CD8-positive, alpha-beta memory T cell (primary cell): ENCODE measurements at regions not wholly inside any gene's neighbourhood (a gene's known extent, or its start where the extent isn't known, plus 50 kb on each side); places are given as distances from the start of the nearest gene placed in this dataset.
"Not testable (repeated sequence)": the region's sequence is repeated elsewhere in the genome, so short reads cannot be mapped to it uniquely, and the experiment has no call there.

Source experiments
- CTCF ChIA-PET: fragments of 350-600 bp; sonication (Branson Sonifier 250); formaldehyde crosslinking; loops from one replicate; lab custom pipeline; 2021; ENCODE audit warnings: antibody characterized with exemption; lab: Charles Lee
- POLR2A ChIA-PET: fragments of 350-600 bp; sonication (Branson Sonifier 250); formaldehyde crosslinking; loops from one replicate; lab custom pipeline; 2021; ENCODE audit warnings: antibody characterized with exemption; lab: Charles Lee
- DNase-seq, 5 donors: peaks; one replicate each; pipeline versions ENCODE4 v3.0.0 to v3.0.0-alpha.2; 2020 to 2022; ENCODE audit warnings: mixed read lengths in 1 of 5
- H3K27ac ChIP-seq: one replicate; pipeline ENCODE4 v1.7.0; 2013; ENCODE audit warnings: low read depth, mild to moderate bottlenecking, low read length, moderate library complexity
- H3K27me3 ChIP-seq: 2 replicates; pipeline ENCODE4 v1.7.0; 2013; ENCODE audit warnings: low read length, mild to moderate bottlenecking; ENCODE audit not compliant: insufficient read depth, poor library complexity, severe bottlenecking
- H3K36me3 ChIP-seq: 2 replicates; pipeline ENCODE4 v1.7.0; 2013; ENCODE audit warnings: mild to moderate bottlenecking, low read length, moderate library complexity; ENCODE audit not compliant: insufficient read depth
- H3K4me1 ChIP-seq: 2 replicates; pipeline ENCODE4 v1.7.0; 2013; ENCODE audit warnings: mild to moderate bottlenecking, low read length, moderate library complexity; ENCODE audit not compliant: insufficient read depth
- H3K4me3 ChIP-seq: 2 replicates; pipeline ENCODE4 v1.7.0; 2013; ENCODE audit warnings: mild to moderate bottlenecking, low read length
- H3K9me3 ChIP-seq: 2 replicates; pipeline ENCODE4 v1.7.0; 2013; ENCODE audit warnings: mild to moderate bottlenecking, low read length
- H3K27ac Mint-ChIP-seq, 8 donors: one replicate each; pipeline ENCODE4 v1.8.0; 2020 to 2021; ENCODE audit warnings: mixed read lengths in 8 of 8, mild to moderate bottlenecking in 6 of 8, inconsistent platforms in 3 of 8, moderate library complexity in 3 of 8
- H3K27me3 Mint-ChIP-seq, 2 donors: one replicate each; pipeline ENCODE4 v1.8.0; 2020 to 2021; ENCODE audit warnings: mixed read lengths in 2 of 2, mild to moderate bottlenecking in 1 of 2, moderate library complexity in 1 of 2
- H3K36me3 Mint-ChIP-seq, 3 donors: one replicate each; pipeline ENCODE4 v1.8.0; 2020 to 2021; ENCODE audit warnings: mixed read lengths in 3 of 3, inconsistent platforms in 1 of 3, mild to moderate bottlenecking in 1 of 3
- H3K4me1 Mint-ChIP-seq, 3 donors: one replicate each; pipeline ENCODE4 v1.8.0; 2020 to 2021; ENCODE audit warnings: mixed read lengths in 3 of 3, inconsistent platforms in 1 of 3, mild to moderate bottlenecking in 1 of 3
- H3K4me3 Mint-ChIP-seq, 7 donors: one replicate each; pipeline ENCODE4 v1.8.0; 2020 to 2021; ENCODE audit warnings: mixed read lengths in 7 of 7, mild to moderate bottlenecking in 6 of 7, moderate library complexity in 4 of 7, inconsistent platforms in 2 of 7
- H3K9me3 Mint-ChIP-seq, 5 donors: one replicate each; pipeline ENCODE4 v1.8.0; 2020 to 2022; ENCODE audit warnings: mixed read lengths in 5 of 5, mild to moderate bottlenecking in 3 of 5, moderate library complexity in 2 of 5, inconsistent platforms in 1 of 5

GRCh38 chr4:84260495-84260894 is 238.6 kb downstream of the NKX6-1 start:
- no peaks in the 10 kb centered on the region for H3K36me3 ChIP-seq
- H3K27ac ChIP-seq = no peak overlapping the region
- Mint-ChIP-seq H3K4me1 (no peaks in the 10 kb centered on the region), H3K9me3 (peaks cover 23 to 35% (median 28%) of the 10 kb centered on the region in 5 donors), H3K36me3 (peaks cover 0 to 2% (median 0%) of the 10 kb centered on the region in 3 donors), H3K4me3 (no peak overlapping the region), H3K27ac (no peak overlapping the region), H3K27me3 (no peaks in the 10 kb centered on the region)
- H3K4me1 ChIP-seq = no peaks in the 10 kb centered on the region
- ChIA-PET POLR2A (no interaction called here), CTCF (no interaction called here)
- DNase-seq = no peak
- no peaks in the 10 kb centered on the region for H3K9me3 ChIP-seq
- H3K27me3 ChIP-seq = no peaks in the 10 kb centered on the region
- H3K4me3 ChIP-seq = no peak overlapping the region

- POLR2A ChIA-PET = no interaction called here
- Mint-ChIP-seq H3K4me1 (no peaks in the 10 kb centered on the region), H3K27me3 (no peaks in the 10 kb centered on the region), H3K36me3 (peaks cover 0 to 2% (median 0%) of the 10 kb centered on the region in 3 donors), H3K27ac (no peak overlapping the region), H3K4me3 (no peak overlapping the region), H3K9me3 (peaks cover 20 to 30% (median 23%) of the 10 kb centered on the region in 5 donors)
- H3K4me1 ChIP-seq = no peaks in the 10 kb centered on the region
- no peak for DNase-seq
- H3K36me3 ChIP-seq = no peaks in the 10 kb centered on the region
- H3K27me3 ChIP-seq = no peaks in the 10 kb centered on the region
- no peaks in the 10 kb centered on the region for H3K9me3 ChIP-seq
- no peak overlapping the region for H3K4me3 ChIP-seq
- CTCF ChIA-PET = no interaction called here
- no peak overlapping the region for H3K27ac ChIP-seq
These were observed 239.9 kb downstream of the NKX6-1 start for GRCh38 chr4:84258905-84259830.

GRCh38 chr4:84254537-84254936 is 244.6 kb downstream of the NKX6-1 start:
- ChIA-PET POLR2A (no interaction called here), CTCF (no interaction called here)
- Mint-ChIP-seq H3K9me3 (peaks cover 3 to 14% (median 6%) of the 10 kb centered on the region in 5 donors), H3K27me3 (no peaks in the 10 kb centered on the region), H3K36me3 (no peaks in the 10 kb centered on the region), H3K27ac (no peak overlapping the region), H3K4me1 (no peaks in the 10 kb centered on the region), H3K4me3 (no peak overlapping the region)
- Histone ChIP-seq H3K27ac (no peak overlapping the region), H3K36me3 (no peaks in the 10 kb centered on the region), H3K27me3 (no peaks in the 10 kb centered on the region), H3K4me3 (no peak overlapping the region), H3K9me3 (no peaks in the 10 kb centered on the region), H3K4me1 (no peaks in the 10 kb centered on the region)
- no peak for DNase-seq

GRCh38 chr4:84249521-84249920 is 249.6 kb downstream of the NKX6-1 start:
- H3K9me3 Mint-ChIP-seq = peaks cover 0 to 6% (median 4%) of the 10 kb centered on the region in 5 donors
- CTCF ChIA-PET = no interaction called here
- H3K4me3 ChIP-seq = no peak overlapping the region
- H3K4me1 ChIP-seq = no peaks in the 10 kb centered on the region
- no peak for DNase-seq
- no peaks in the 10 kb centered on the region for H3K9me3 ChIP-seq
- no peak overlapping the region for H3K27ac ChIP-seq
- no peaks in the 10 kb centered on the region for H3K27me3 ChIP-seq
- H3K4me1 Mint-ChIP-seq = no peaks in the 10 kb centered on the region
- no peak overlapping the region for H3K27ac Mint-ChIP-seq
- POLR2A ChIA-PET = no interaction called here
- no peaks in the 10 kb centered on the region for H3K36me3 Mint-ChIP-seq
- no peak overlapping the region for H3K4me3 Mint-ChIP-seq
- no peaks in the 10 kb centered on the region for H3K27me3 Mint-ChIP-seq
- no peaks in the 10 kb centered on the region for H3K36me3 ChIP-seq

- CTCF ChIA-PET, H3K27ac ChIP-seq, H3K9me3 ChIP-seq, H3K27me3 Mint-ChIP-seq, H3K4me3 Mint-ChIP-seq, DNase-seq, H3K27me3 ChIP-seq, H3K36me3 ChIP-seq, H3K4me3 ChIP-seq, H3K4me1 Mint-ChIP-seq, POLR2A ChIA-PET, H3K4me1 ChIP-seq, H3K27ac Mint-ChIP-seq, H3K36me3 Mint-ChIP-seq: not testable (repeated sequence)
- H3K9me3 Mint-ChIP-seq = peaks cover 2 to 12% (median 4%) of the 10 kb centered on the region in 5 donors
These were observed 254.1 kb downstream of the NKX6-1 start for GRCh38 chr4:84245042-84245441.

GRCh38 chr4:84244346-84244801 is 254.7 kb downstream of the NKX6-1 start:
- H3K9me3 Mint-ChIP-seq = peaks cover 2 to 16% (median 4%) of the 10 kb centered on the region in 5 donors
- H3K4me1 ChIP-seq, POLR2A ChIA-PET, H3K27ac ChIP-seq, H3K27ac Mint-ChIP-seq, CTCF ChIA-PET, H3K27me3 ChIP-seq, H3K9me3 ChIP-seq, H3K36me3 ChIP-seq, H3K4me3 ChIP-seq, H3K27me3 Mint-ChIP-seq, H3K36me3 Mint-ChIP-seq, DNase-seq, H3K4me1 Mint-ChIP-seq, H3K4me3 Mint-ChIP-seq: not testable (repeated sequence)

- CTCF ChIA-PET = no interaction called here
These were observed 255.4 kb downstream of the NKX6-1 start for GRCh38 chr4:84243685-84244084.

GRCh38 chr4:84239278-84239845 is 259.7 kb downstream of the NKX6-1 start:
- no peaks in the 10 kb centered on the region for H3K36me3 ChIP-seq
- no peak overlapping the region for H3K27ac ChIP-seq
- Mint-ChIP-seq H3K36me3 (no peaks in the 10 kb centered on the region), H3K9me3 (peaks cover 0 to 17% (median 2%) of the 10 kb centered on the region in 5 donors), H3K4me3 (no peak overlapping the region), H3K27me3 (peaks cover 0 to 1% of the 10 kb centered on the region in 2 donors), H3K4me1 (no peaks in the 10 kb centered on the region), H3K27ac (no peak overlapping the region)
- no peaks in the 10 kb centered on the region for H3K4me1 ChIP-seq
- CTCF ChIA-PET = no interaction called here
- no peak for DNase-seq
- no peaks in the 10 kb centered on the region for H3K27me3 ChIP-seq
- no peaks in the 10 kb centered on the region for H3K9me3 ChIP-seq
- no peak overlapping the region for H3K4me3 ChIP-seq
- POLR2A ChIA-PET = no interaction called here

More at GRCh38 chr4:84243685-84244084, 255.4 kb downstream of the NKX6-1 start:
- H3K9me3 ChIP-seq = no peaks in the 10 kb centered on the region
- H3K4me3 ChIP-seq = no peak overlapping the region
- Mint-ChIP-seq H3K27ac (no peak overlapping the region), H3K4me3 (no peak overlapping the region), H3K4me1 (no peaks in the 10 kb centered on the region), H3K27me3 (peaks cover 0 to 1% of the 10 kb centered on the region in 2 donors), H3K9me3 (peaks cover 2 to 17% (median 4%) of the 10 kb centered on the region in 5 donors), H3K36me3 (no peaks in the 10 kb centered on the region)
- no peaks in the 10 kb centered on the region for H3K27me3 ChIP-seq
- DNase-seq = no peak
- H3K4me1 ChIP-seq = no peaks in the 10 kb centered on the region
- no peak overlapping the region for H3K27ac ChIP-seq
- H3K36me3 ChIP-seq = no peaks in the 10 kb centered on the region
- POLR2A ChIA-PET = no interaction called here
